SJCRH30 (cell line): ENCODE measurements at regions not wholly inside any gene's neighbourhood (a gene's known extent, or its start where the extent isn't known, plus 50 kb on each side); places are given as distances from the start of the nearest gene placed in this dataset.

ENCODE experiments used
- DNase-seq, 2 experiments: peaks; one replicate each; pipeline ENCODE4 v3.0.0-alpha.2; 2015 to 2020
- H3K27ac ChIP-seq: fragments of 250-450 bp; sonication (Bioruptor Pico); 2 replicates; pipeline ENCODE4 v1.5.1; 2020; ENCODE audit warnings: mild to moderate bottlenecking, moderate library complexity
- H3K27me3 ChIP-seq: fragments of 250-450 bp; sonication (Bioruptor Pico); 2 replicates; pipeline ENCODE4 v1.5.1; 2020; ENCODE audit warnings: mild to moderate bottlenecking, moderate library complexity
- H3K36me3 ChIP-seq: fragments of 250-450 bp; sonication (Bioruptor Pico); 2 replicates; pipeline ENCODE4 v1.5.1; 2020; ENCODE audit warnings: mild to moderate bottlenecking, moderate library complexity
- H3K4me1 ChIP-seq: fragments of 250-450 bp; sonication (Bioruptor Pico); 2 replicates; pipeline ENCODE4 v1.5.1; 2020; ENCODE audit warnings: mild to moderate bottlenecking, moderate library complexity
- H3K4me3 ChIP-seq: fragments of 250-450 bp; sonication (Bioruptor Pico); 2 replicates; pipeline ENCODE4 v1.5.1; 2020; ENCODE audit warnings: mild to moderate bottlenecking, moderate library complexity
- H3K9me3 ChIP-seq: fragments of 250-450 bp; sonication (Bioruptor Pico); replicated peaks from 2 replicates; pipeline ENCODE4 v1.5.1; 2020; ENCODE audit warnings: mild to moderate bottlenecking, moderate library complexity

DNA sequence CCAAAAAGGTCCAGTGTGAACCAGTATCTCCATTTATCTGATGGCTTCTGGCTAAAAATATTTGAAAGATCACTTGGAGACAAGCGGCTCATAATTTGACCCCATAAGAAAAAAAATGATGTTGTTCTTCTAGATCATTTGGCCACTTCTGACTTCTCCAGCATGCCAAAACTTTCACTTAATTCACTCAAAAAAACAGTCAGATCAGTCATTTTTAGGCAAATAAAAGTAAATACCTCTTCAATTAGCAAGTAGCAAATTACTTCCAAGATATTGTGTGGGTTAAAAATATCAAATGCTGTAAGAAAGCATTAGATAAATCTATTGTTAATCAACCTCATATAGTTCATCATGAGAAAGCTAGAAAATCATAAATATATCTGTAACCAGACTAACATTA, 106.0 kb downstream of the ZC3H11B start:
- DNase-seq = no peak
- Histone ChIP-seq H3K9me3 (no peaks in the 10 kb centered on the region), H3K4me1 (peaks cover 18% of the 10 kb centered on the region), H3K4me3 (no peak overlapping the region), H3K36me3 (no peaks in the 10 kb centered on the region), H3K27ac (no peak overlapping the region), H3K27me3 (no peaks in the 10 kb centered on the region)

DNA sequence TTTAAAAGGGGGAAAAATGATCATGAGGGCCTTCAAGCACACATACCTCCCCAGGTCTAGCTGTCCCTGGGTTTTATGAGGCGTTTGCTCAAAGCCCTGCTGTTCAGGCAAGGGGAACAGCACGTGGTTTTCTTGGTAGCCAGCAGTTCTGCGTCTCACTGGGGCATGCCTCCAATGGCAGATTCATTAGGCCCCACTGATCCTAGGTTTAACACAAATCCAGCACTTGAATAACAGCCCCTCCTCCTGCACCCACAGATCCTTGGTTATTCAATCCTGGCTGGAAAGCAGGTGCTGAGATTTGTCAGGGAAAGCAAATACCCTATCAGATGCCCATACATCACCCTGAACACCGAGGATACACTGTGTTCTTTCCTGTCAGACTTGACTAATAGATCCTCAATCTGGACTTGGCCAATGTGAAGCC, 106.4 kb downstream of the ZC3H11B start:
- H3K27ac ChIP-seq = peak overlapping the region; percentile 60
- H3K4me1 ChIP-seq = peaks cover 18% of the 10 kb centered on the region
- DNase-seq = peak; percentile 83 to 94
- H3K36me3 ChIP-seq = no peaks in the 10 kb centered on the region
- H3K9me3 ChIP-seq = no peaks in the 10 kb centered on the region
- H3K27me3 ChIP-seq = no peaks in the 10 kb centered on the region
- H3K4me3 ChIP-seq = no peak overlapping the region

DNA sequence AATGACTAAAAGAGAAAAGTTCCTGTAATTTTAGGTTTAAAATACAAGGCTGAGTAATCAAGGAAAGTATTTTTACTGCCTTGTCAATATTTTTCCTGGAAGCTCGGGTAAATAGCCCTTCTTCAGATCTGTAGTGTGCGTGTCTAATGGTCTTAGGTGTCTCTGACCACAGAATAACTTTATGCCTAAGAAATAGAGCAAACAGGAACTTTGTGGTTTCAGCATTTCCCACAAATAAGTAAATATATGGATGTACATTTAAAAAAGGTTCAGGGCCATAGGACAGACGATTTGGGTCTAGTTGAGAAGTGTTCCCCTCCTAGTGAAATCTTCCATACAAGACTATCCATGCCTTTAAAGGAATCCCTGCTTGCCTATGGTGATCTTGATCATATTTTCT, 107.0 kb downstream of the ZC3H11B start:
- peak overlapping the region; percentile 60 for H3K27ac ChIP-seq
- H3K36me3 ChIP-seq = no peaks in the 10 kb centered on the region
- no peaks in the 10 kb centered on the region for H3K27me3 ChIP-seq
- DNase-seq = peak; percentile 14 to 77
- H3K4me1 ChIP-seq = peaks cover 18% of the 10 kb centered on the region
- peak overlapping the region; percentile 8 for H3K4me3 ChIP-seq
- no peaks in the 10 kb centered on the region for H3K9me3 ChIP-seq

DNA sequence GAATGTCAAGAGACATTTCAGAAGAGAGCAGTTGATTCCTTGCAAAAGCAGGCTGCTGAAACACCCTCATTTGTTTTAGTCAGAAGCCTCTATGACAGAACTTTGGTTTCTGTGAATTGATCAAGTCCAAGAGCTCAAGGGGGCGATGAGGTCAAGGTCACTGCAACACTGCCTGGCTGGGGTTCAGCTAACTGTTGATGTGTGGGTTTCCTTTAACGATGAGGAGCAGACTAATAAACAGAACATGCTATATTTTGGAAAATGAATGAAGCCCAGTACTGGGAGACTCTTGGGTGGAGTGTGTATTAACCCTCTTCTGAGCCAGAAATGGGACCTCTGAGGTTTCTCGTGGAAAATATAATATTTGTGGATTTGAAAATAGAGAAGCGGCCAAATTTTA, 109.3 kb downstream of the ZC3H11B start:
- no peaks in the 10 kb centered on the region for H3K9me3 ChIP-seq
- no peaks in the 10 kb centered on the region for H3K27me3 ChIP-seq
- H3K36me3 ChIP-seq = no peaks in the 10 kb centered on the region
- H3K4me3 ChIP-seq = no peak overlapping the region
- no peak for DNase-seq
- no peak overlapping the region for H3K27ac ChIP-seq
- H3K4me1 ChIP-seq = peaks cover 18% of the 10 kb centered on the region

DNA sequence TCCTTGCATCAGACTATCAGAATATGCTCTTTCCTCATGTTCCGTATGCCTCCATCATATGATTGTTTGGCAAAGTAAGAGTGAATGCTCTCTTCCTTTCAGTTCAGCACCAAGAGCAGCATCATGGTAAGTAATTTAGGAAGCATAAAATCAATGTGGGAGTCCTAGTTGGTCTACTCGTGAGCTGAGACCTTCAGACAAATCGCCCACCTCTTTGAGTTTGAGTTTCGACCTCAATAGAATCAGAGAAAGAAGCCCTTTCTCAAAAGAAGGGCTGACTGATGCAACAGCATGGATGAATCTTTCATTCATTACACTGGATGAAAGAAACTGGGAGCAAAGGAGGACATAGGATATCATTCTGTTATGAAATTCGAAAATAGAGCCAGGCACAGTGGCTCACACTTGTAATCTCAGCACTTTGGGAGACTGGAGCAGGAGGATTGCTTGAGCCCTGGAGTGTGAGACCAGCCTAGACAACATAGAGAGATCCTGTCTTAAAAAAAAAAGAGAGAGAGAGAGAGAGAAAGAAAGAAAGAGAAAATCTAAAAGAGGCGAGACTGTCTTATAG, 112.5 kb downstream of the ZC3H11B start:
- no peaks in the 10 kb centered on the region for H3K9me3 ChIP-seq
- no peak overlapping the region for H3K4me3 ChIP-seq
- H3K27ac ChIP-seq = no peak overlapping the region
- no peaks in the 10 kb centered on the region for H3K27me3 ChIP-seq
- no peaks in the 10 kb centered on the region for H3K36me3 ChIP-seq
- peaks cover 4% of the 10 kb centered on the region for H3K4me1 ChIP-seq
- DNase-seq = no peak

DNA sequence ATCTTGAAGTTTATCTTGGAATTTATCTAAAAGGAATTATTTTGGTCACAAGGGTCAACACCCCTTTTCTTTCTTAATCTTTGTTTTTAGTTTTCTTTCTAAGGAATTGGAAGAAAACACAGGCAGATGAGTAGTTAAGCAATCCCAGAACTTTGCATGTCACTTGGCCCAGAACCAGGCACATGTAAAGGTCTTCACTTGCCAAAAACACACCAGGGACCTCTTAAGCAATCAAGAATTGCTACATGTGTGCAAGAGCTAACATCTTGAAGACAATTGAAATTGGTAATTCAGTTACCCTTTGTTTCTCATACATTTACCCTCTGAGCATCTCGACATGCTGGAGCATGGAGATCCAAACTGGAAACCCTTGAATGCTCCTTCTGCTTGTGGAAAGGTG, 114.2 kb downstream of the ZC3H11B start:
- Histone ChIP-seq H3K9me3 (0 out of 2 replicates have a peak, but pooled peaks cover 2% of the 10 kb centered on the region), H3K36me3 (no peaks in the 10 kb centered on the region), H3K27me3 (no peaks in the 10 kb centered on the region), H3K27ac (no peak overlapping the region), H3K4me1 (no peaks in the 10 kb centered on the region), H3K4me3 (no peak overlapping the region)
- DNase-seq = no peak

DNA sequence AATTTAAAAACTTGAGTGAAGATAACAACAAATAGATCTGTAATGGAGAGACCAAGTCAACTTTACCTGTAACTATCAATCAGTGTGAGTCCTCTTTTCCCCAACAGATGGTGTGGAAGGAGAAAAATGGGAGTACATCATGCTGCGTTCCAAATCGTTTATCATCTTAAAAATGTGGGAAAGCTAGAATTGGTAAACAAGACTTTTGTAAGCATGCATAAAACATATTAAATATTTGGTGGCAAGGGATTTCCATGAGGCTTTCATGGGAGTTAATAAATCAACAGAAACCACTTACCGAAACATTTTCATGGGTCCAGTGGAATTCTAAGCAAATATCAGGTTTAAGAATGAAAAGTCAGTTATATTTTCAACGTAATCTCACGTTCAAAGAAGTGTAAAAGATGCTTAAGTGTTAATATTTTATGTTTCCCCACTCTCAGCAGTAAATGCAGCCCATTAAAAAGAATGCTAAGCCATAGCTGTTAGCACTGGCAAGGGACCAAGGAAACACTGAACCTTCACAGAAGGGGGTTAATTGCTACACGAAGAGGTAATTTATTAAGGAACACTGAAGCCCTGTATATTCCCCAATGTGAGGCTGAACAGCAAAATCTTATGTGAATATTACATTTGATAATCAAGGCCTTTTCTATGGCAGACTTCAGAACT, 117.0 kb downstream of the ZC3H11B start:
- no peak for DNase-seq
- no peak overlapping the region for H3K4me3 ChIP-seq
- H3K4me1 ChIP-seq = no peaks in the 10 kb centered on the region
- H3K27me3 ChIP-seq = no peaks in the 10 kb centered on the region
- no peak overlapping the region for H3K27ac ChIP-seq
- no peaks in the 10 kb centered on the region for H3K36me3 ChIP-seq
- H3K9me3 ChIP-seq = 0 out of 2 replicates have a peak, but pooled peaks cover 2% of the 10 kb centered on the region

DNA sequence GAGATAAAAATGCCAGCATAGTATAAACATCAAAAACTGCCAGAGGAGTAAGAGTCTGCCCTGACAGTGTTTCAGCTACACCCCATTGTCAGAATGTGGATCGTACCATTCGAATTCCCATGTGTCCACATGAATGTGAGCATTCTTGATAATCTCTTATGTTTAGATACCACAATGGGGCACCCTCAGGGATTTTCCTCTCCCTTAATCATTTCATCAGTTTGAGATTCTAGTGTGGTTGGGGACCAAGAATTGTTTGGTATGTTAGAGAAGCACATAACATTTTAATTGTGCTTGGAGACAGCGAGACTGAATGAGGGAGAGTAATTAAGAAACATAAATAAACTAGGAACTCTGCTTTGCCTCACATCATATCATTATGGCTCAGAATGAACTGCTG, 120.2 kb downstream of the ZC3H11B start:
- Histone ChIP-seq H3K4me1 (no peaks in the 10 kb centered on the region), H3K27ac (no peak overlapping the region), H3K9me3 (0 out of 2 replicates have a peak, but pooled peaks cover 2% of the 10 kb centered on the region), H3K36me3 (no peaks in the 10 kb centered on the region), H3K4me3 (no peak overlapping the region), H3K27me3 (no peaks in the 10 kb centered on the region)
- no peak for DNase-seq

DNA sequence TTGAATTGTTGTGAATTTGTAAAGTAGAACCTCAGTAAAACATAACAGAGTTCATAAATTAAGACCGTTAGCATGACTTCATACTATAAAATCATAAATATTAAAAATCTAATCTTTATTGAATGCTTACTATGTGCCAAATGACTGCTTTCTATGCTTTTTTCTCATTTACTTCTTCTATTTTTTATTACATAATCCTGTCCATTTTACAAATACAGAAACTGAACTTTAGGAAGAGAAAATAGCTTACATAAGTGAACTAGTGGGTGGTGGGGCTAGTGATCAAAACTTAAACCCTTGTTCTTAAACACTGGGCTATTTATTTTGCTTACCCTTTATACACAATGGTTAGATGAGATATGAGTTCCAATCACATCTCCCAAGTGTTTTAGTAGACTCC, 122.3 kb downstream of the ZC3H11B start:
- Histone ChIP-seq H3K4me3 (no peak overlapping the region), H3K27ac (no peak overlapping the region), H3K4me1 (no peaks in the 10 kb centered on the region), H3K27me3 (no peaks in the 10 kb centered on the region), H3K9me3 (0 out of 2 replicates have a peak, but pooled peaks cover 2% of the 10 kb centered on the region), H3K36me3 (no peaks in the 10 kb centered on the region)
- no peak for DNase-seq

DNA sequence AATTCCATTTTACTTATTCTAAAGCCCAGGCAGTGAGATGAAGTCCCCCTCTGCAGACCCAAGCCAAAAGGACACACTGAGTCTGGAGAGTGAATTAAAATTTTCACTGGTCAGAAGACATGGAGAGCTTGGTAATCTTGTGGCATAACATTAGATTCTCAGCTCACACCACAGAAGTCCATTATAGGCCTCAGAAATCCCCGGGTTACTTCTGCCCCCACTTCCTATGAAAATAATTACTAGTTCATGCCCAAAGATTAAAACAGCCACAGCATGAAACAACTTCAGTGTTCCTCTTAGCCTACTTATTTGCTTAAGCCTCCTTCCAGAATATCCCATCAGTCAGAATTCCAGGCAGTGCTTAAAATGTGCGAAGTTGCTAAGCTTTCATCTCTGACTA, 123.3 kb downstream of the ZC3H11B start:
- Histone ChIP-seq H3K27me3 (no peaks in the 10 kb centered on the region), H3K4me3 (no peak overlapping the region), H3K27ac (no peak overlapping the region), H3K4me1 (no peaks in the 10 kb centered on the region), H3K36me3 (no peaks in the 10 kb centered on the region), H3K9me3 (0 out of 2 replicates have a peak, but pooled peaks cover 2% of the 10 kb centered on the region)
- no peak for DNase-seq

DNA sequence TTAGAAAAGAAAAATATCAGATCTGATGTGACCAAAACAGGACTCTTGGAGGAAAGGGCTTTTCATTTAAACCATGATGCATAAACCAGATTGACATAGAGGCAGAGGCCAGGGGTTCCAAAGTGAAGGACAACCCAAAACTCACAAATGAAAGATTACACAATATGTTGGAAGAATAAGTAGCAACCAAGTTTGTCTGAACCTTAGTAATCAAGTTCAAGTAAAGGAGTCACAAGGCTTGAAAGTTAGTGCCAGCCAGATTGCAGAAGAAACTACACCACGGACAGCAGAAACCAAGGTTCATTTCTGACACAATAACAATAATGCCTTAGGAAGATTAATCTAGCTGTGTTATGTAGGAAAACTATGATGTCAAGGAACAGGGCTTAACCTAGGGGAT, 124.6 kb downstream of the ZC3H11B start:
- no peak for DNase-seq
- Histone ChIP-seq H3K4me1 (no peaks in the 10 kb centered on the region), H3K9me3 (no peaks in the 10 kb centered on the region), H3K36me3 (no peaks in the 10 kb centered on the region), H3K27ac (no peak overlapping the region), H3K4me3 (no peak overlapping the region), H3K27me3 (no peaks in the 10 kb centered on the region)

DNA sequence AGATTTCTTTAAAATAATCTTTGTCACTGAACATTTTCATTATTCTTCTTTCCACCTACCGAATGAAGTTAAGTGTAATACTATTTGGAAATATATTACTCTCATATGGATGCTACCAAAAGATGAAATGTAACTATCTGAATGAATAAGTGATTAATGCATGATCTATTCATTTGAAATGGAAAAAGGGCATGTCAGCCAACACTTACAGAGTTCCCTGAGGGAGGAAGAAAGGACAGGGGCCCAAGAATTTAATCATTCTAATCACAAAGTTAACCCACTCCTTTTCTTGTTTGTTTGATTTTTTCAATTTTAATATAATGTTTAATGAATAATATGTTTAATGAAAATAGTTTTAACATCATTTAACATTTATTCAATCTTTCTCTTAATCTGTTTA, 129.4 kb downstream of the ZC3H11B start:
- H3K4me3 ChIP-seq = no peak overlapping the region
- no peak overlapping the region for H3K27ac ChIP-seq
- no peaks in the 10 kb centered on the region for H3K27me3 ChIP-seq
- no peak for DNase-seq
- no peaks in the 10 kb centered on the region for H3K4me1 ChIP-seq
- H3K9me3 ChIP-seq = no peaks in the 10 kb centered on the region
- H3K36me3 ChIP-seq = no peaks in the 10 kb centered on the region

DNA sequence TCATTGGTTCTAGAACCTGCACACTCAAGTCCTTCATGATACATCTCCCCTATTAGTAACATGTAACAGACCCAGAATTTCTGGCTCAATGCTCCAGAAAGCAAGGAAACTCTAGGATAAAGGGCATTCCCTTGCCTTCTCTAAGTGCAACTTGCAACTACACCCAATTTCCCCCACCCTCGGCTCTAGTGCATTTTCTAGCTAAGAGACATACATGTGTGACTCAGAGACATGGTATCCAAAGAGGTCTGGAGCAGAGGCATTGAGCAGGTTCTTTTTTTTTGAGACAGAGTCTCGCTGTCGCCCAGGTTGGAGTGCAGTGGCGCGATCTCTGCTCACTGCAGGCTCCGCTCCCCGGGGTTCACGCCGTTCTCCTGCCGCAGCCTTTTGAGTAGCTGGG, 132.9 kb downstream of the ZC3H11B start:
- no peak for DNase-seq
- no peak overlapping the region for H3K27ac ChIP-seq

DNA sequence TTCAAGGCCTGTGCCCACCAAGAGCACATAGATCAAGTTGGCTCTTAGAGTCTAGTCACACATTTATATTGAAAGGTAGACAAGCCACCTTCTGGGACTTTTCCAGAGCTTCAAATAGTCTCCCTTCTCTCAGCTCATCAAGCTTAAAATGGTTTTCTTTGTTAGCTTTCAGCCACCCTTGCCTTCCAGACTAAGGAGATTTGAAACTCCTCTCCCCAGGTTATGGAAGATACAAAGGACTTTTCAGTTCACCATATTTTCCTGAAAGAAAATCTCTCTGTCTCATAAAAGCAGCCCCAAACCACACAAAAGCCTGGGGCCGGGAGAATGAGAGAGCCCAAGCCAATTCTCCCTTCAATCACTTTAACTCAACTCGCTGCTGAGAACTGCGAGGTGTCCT, 134.1 kb downstream of the ZC3H11B start:
- DNase-seq = no peak
- no peaks in the 10 kb centered on the region for H3K36me3 ChIP-seq
- no peak overlapping the region for H3K27ac ChIP-seq
- H3K4me1 ChIP-seq = no peaks in the 10 kb centered on the region
- H3K4me3 ChIP-seq = no peak overlapping the region
- H3K9me3 ChIP-seq = no peaks in the 10 kb centered on the region
- no peaks in the 10 kb centered on the region for H3K27me3 ChIP-seq

More for the DNA sequence above, 132.9 kb downstream of the ZC3H11B start:
- Histone ChIP-seq H3K27me3 (no peaks in the 10 kb centered on the region), H3K4me3 (no peak overlapping the region), H3K9me3 (no peaks in the 10 kb centered on the region), H3K36me3 (no peaks in the 10 kb centered on the region), H3K4me1 (no peaks in the 10 kb centered on the region)

DNA sequence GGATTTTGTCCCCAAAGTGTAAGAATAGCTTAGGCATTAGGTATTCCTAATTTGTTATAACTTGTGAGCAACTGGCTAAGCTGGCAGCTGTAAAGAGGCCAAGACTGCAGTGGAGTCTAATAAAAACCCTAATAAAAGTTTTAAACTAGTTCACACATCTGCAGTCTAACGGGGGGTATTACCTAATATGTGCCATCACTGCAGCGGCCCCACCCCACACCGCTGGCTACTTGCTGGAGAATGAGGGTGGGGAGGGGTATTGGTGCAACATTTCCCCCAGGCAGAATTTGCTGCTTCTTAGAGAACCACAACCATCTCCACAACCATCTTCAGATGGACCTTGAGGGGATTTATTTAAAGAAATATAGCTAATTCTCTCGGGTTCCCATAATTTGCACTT, 135.0 kb downstream of the ZC3H11B start:
- Histone ChIP-seq H3K4me3 (no peak overlapping the region), H3K27ac (no peak overlapping the region), H3K9me3 (no peaks in the 10 kb centered on the region), H3K36me3 (no peaks in the 10 kb centered on the region), H3K4me1 (no peaks in the 10 kb centered on the region), H3K27me3 (no peaks in the 10 kb centered on the region)
- DNase-seq = no peak

DNA sequence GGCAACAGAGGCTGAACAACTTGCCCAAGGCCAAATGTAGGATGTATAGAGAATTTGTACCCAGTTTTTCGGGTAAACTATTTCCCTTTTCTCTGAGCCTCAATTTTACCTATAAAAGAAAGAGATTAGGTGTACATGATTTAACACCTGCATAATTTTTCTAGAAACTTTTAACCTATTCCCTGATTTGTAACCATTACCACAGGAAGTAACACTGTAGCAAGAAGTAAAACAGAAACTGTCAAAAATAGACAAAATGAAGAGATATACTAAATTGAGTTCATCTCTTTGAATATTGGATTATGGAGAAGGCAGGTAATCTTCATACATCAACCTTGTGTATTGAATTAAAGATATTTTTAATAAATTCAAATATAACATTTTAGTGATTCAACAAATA, 136.2 kb downstream of the ZC3H11B start:
- no peak for DNase-seq
- H3K9me3 ChIP-seq = no peaks in the 10 kb centered on the region
- H3K4me3 ChIP-seq = no peak overlapping the region
- no peaks in the 10 kb centered on the region for H3K4me1 ChIP-seq
- H3K27me3 ChIP-seq = no peaks in the 10 kb centered on the region
- no peak overlapping the region for H3K27ac ChIP-seq
- no peaks in the 10 kb centered on the region for H3K36me3 ChIP-seq
